Naive thymus-derived CD4-positive, alpha-beta T cell (primary cell): ENCODE measurements at regions not wholly inside any gene's neighbourhood (a gene's known extent, or its start where the extent isn't known, plus 50 kb on each side); places are given as distances from the start of the nearest gene placed in this dataset.
"Not testable (repeated sequence)": the region's sequence is repeated elsewhere in the genome, so short reads cannot be mapped to it uniquely, and the experiment has no call there.

Source experiments
- ATAC-seq: fragments of 150-1000 bp; cut with Tn5 transposase; 2 replicates; pipeline ENCODE4 v1.10.0; 2021; ENCODE audit warnings: mild to moderate bottlenecking, moderate library complexity
- CTCF ChIA-PET: fragments of 350-600 bp; sonication (Branson Sonifier 250); formaldehyde crosslinking; loops from one replicate; lab custom pipeline; 2021; ENCODE audit warnings: antibody characterized with exemption; lab: Charles Lee
- POLR2A ChIA-PET: fragments of 350-600 bp; sonication (Branson Sonifier 250); formaldehyde crosslinking; loops from one replicate; lab custom pipeline; 2021; ENCODE audit warnings: antibody characterized with exemption, inconsistent platforms; lab: Charles Lee
- DNase-seq, 9 donors: peaks; one replicate each; pipeline versions ENCODE4 v3.0.0 to v3.0.0-alpha.2; 2020 to 2022; ENCODE audit warnings: mixed read lengths in 1 of 9
- H3K27ac ChIP-seq: one replicate; pipeline ENCODE4 v1.7.0; 2013; ENCODE audit warnings: mild to moderate bottlenecking, low read depth, low read length, moderate library complexity
- H3K27me3 ChIP-seq, 2 donors: one replicate each; pipeline ENCODE4 v1.7.0; 2013; ENCODE audit warnings: low read length in 2 of 2, mild to moderate bottlenecking in 2 of 2, moderate library complexity in 2 of 2; ENCODE audit not compliant: control insufficient read depth in 2 of 2, insufficient read depth in 2 of 2
- H3K36me3 ChIP-seq, 3 experiments: 1 replicate in 2 of 3; 2 replicates in 1 of 3; pipeline ENCODE4 v1.7.0; 2013; ENCODE audit warnings: low read length in 3 of 3, mild to moderate bottlenecking in 3 of 3, moderate library complexity in 1 of 3; ENCODE audit not compliant: insufficient read depth in 3 of 3, control insufficient read depth in 2 of 3
- H3K4me1 ChIP-seq, 2 donors: one replicate each; pipeline ENCODE4 v1.7.0; 2013; ENCODE audit warnings: low read length in 2 of 2, mild to moderate bottlenecking in 2 of 2, moderate library complexity in 1 of 2; ENCODE audit not compliant: control insufficient read depth in 2 of 2, insufficient read depth in 2 of 2
- H3K4me3 ChIP-seq: 2 replicates; pipeline ENCODE4 v1.7.0; 2013; ENCODE audit warnings: mild to moderate bottlenecking, low read length
- H3K9me3 ChIP-seq, 3 experiments: 1 replicate in 2 of 3; 2 replicates in 1 of 3; pipeline ENCODE4 v1.7.0; 2013; ENCODE audit warnings: low read length in 3 of 3; ENCODE audit not compliant: control insufficient read depth in 2 of 3
- H3K27ac Mint-ChIP-seq, 9 donors: one replicate each; pipeline ENCODE4 v1.8.0; 2020 to 2022; ENCODE audit warnings: mixed read lengths in 9 of 9, mild to moderate bottlenecking in 8 of 9, moderate library complexity in 5 of 9, inconsistent platforms in 2 of 9
- H3K27me3 Mint-ChIP-seq, 5 donors: one replicate each; pipeline ENCODE4 v1.8.0; 2021 to 2022; ENCODE audit warnings: mixed read lengths in 5 of 5, mild to moderate bottlenecking in 1 of 5
- H3K36me3 Mint-ChIP-seq, 5 donors: one replicate each; pipeline ENCODE4 v1.8.0; 2020 to 2022; ENCODE audit warnings: mixed read lengths in 5 of 5, mild to moderate bottlenecking in 3 of 5, inconsistent platforms in 1 of 5
- H3K4me1 Mint-ChIP-seq, 7 donors: one replicate each; pipeline ENCODE4 v1.8.0; 2020 to 2022; ENCODE audit warnings: mixed read lengths in 7 of 7, mild to moderate bottlenecking in 3 of 7, inconsistent platforms in 1 of 7
- H3K4me3 Mint-ChIP-seq, 10 donors: one replicate each; pipeline ENCODE4 v1.8.0; 2020 to 2022; ENCODE audit warnings: mild to moderate bottlenecking in 10 of 10, mixed read lengths in 10 of 10, moderate library complexity in 6 of 10, inconsistent platforms in 2 of 10
- H3K9me3 Mint-ChIP-seq, 11 donors: one replicate each; pipeline ENCODE4 v1.8.0; 2020 to 2022; ENCODE audit warnings: mixed read lengths in 11 of 11, mild to moderate bottlenecking in 4 of 11, inconsistent platforms in 1 of 11, moderate library complexity in 1 of 11
- intact Hi-C, 2 donors: fragments of 100-400 bp; cut with micrococcal nuclease; formaldehyde crosslinking; loops; one replicate each; pipeline ENCODE4 v1.15.1; 2023

GRCh38 chr5:122608222-122608621 is 166.7 kb upstream of the SNX2 start:
- no peak overlapping the region for H3K27ac ChIP-seq
- H3K4me3 Mint-ChIP-seq = no peak overlapping the region
- H3K4me3 ChIP-seq = no peak overlapping the region
- ChIA-PET POLR2A (no interaction called here), CTCF (interaction anchor here (0.7 kb wide), 1 partner anchor 94 kb away, joined by 4 read pairs; no protein-coding TSS in a partner anchor)
- peaks cover 0 to 17% (median 3%) of the 10 kb centered on the region in 5 donors for H3K27me3 Mint-ChIP-seq
- no peaks in the 10 kb centered on the region for H3K27me3 ChIP-seq
- DNase-seq = no peak
- no peaks in the 10 kb centered on the region for H3K36me3 ChIP-seq
- no peaks in the 10 kb centered on the region for H3K36me3 Mint-ChIP-seq
- H3K9me3 Mint-ChIP-seq = peaks cover 0 to 5% (median 0%) of the 10 kb centered on the region in 11 donors
- no peak overlapping the region for H3K27ac Mint-ChIP-seq
- intact Hi-C loops = no loop called here
- H3K9me3 ChIP-seq = no peaks in the 10 kb centered on the region
- no peak for ATAC-seq
- H3K4me1 ChIP-seq = no peaks in the 10 kb centered on the region
- H3K4me1 Mint-ChIP-seq = peaks cover 0 to 1% (median 0%) of the 10 kb centered on the region in 7 donors

- Mint-ChIP-seq H3K27ac (no peak overlapping the region), H3K4me1 (no peaks in the 10 kb centered on the region), H3K27me3 (peaks cover 0 to 7% (median 0%) of the 10 kb centered on the region in 5 donors), H3K4me3 (no peak overlapping the region), H3K36me3 (no peaks in the 10 kb centered on the region), H3K9me3 (peaks cover 0 to 5% (median 0%) of the 10 kb centered on the region in 11 donors)
- H3K36me3 ChIP-seq = no peaks in the 10 kb centered on the region
- CTCF ChIA-PET = no interaction called here
- H3K4me3 ChIP-seq = no peak overlapping the region
- DNase-seq (no peak), ATAC-seq (no peak)
- no peak overlapping the region for H3K27ac ChIP-seq
- no peaks in the 10 kb centered on the region for H3K9me3 ChIP-seq
- POLR2A ChIA-PET = no interaction called here
- no peaks in the 10 kb centered on the region for H3K27me3 ChIP-seq
- intact Hi-C loops = no loop called here
- no peaks in the 10 kb centered on the region for H3K4me1 ChIP-seq
These were observed 163.5 kb upstream of the SNX2 start for GRCh38 chr5:122611406-122611805.

- no peaks in the 10 kb centered on the region for H3K27me3 ChIP-seq
These were observed 162.0 kb upstream of the SNX2 start for GRCh38 chr5:122612901-122613300.

GRCh38 chr5:122615146-122615545 is 159.7 kb upstream of the SNX2 start:
- Mint-ChIP-seq H3K4me3 (no peak overlapping the region), H3K9me3 (peaks cover 0 to 2% (median 0%) of the 10 kb centered on the region in 11 donors), H3K27ac (no peak overlapping the region), H3K36me3 (no peaks in the 10 kb centered on the region), H3K27me3 (no peaks in the 10 kb centered on the region), H3K4me1 (no peaks in the 10 kb centered on the region)
- H3K4me3 ChIP-seq = no peak overlapping the region
- H3K9me3 ChIP-seq = no peaks in the 10 kb centered on the region
- no peaks in the 10 kb centered on the region for H3K27me3 ChIP-seq
- ChIA-PET CTCF (no interaction called here), POLR2A (no interaction called here)
- H3K27ac ChIP-seq = no peak overlapping the region
- no peaks in the 10 kb centered on the region for H3K4me1 ChIP-seq
- intact Hi-C loops = no loop called here
- H3K36me3 ChIP-seq = no peaks in the 10 kb centered on the region
- DNase-seq = no peak
- no peak for ATAC-seq

More at GRCh38 chr5:122612901-122613300, 162.0 kb upstream of the SNX2 start:
- H3K36me3 ChIP-seq = no peaks in the 10 kb centered on the region
- H3K9me3 ChIP-seq = no peaks in the 10 kb centered on the region
- no peak overlapping the region for H3K27ac Mint-ChIP-seq
- H3K36me3 Mint-ChIP-seq = no peaks in the 10 kb centered on the region
- no peak overlapping the region for H3K4me3 ChIP-seq
- ChIA-PET POLR2A (no interaction called here), CTCF (no interaction called here)
- intact Hi-C loops = no loop called here
- H3K27ac ChIP-seq = no peak overlapping the region
- DNase-seq = no peak
- no peaks in the 10 kb centered on the region for H3K4me1 ChIP-seq
- H3K4me3 Mint-ChIP-seq = no peak overlapping the region
- ATAC-seq = no peak
- peaks cover 0 to 5% (median 0%) of the 10 kb centered on the region in 11 donors for H3K9me3 Mint-ChIP-seq
- no peaks in the 10 kb centered on the region for H3K4me1 Mint-ChIP-seq
- peaks cover 0 to 5% (median 0%) of the 10 kb centered on the region in 5 donors for H3K27me3 Mint-ChIP-seq

GRCh38 chr5:122615832-122616231 is 159.0 kb upstream of the SNX2 start:
- H3K36me3 Mint-ChIP-seq = no peaks in the 10 kb centered on the region
- ChIA-PET POLR2A (no interaction called here), CTCF (no interaction called here)
- H3K4me1 Mint-ChIP-seq = no peaks in the 10 kb centered on the region
- intact Hi-C loops = no loop called here
- H3K27me3 Mint-ChIP-seq = no peaks in the 10 kb centered on the region
- H3K27me3 ChIP-seq = no peaks in the 10 kb centered on the region
- H3K4me3 ChIP-seq = no peak overlapping the region
- H3K36me3 ChIP-seq = no peaks in the 10 kb centered on the region
- H3K27ac Mint-ChIP-seq = no peak overlapping the region
- ATAC-seq (no peak), DNase-seq (no peak)
- H3K4me3 Mint-ChIP-seq = no peak overlapping the region
- H3K9me3 Mint-ChIP-seq = peaks cover 0 to 2% (median 0%) of the 10 kb centered on the region in 11 donors
- no peaks in the 10 kb centered on the region for H3K4me1 ChIP-seq
- H3K9me3 ChIP-seq = no peaks in the 10 kb centered on the region
- H3K27ac ChIP-seq = no peak overlapping the region

- H3K4me1 Mint-ChIP-seq, H3K27ac Mint-ChIP-seq, H3K27me3 Mint-ChIP-seq, H3K9me3 ChIP-seq, DNase-seq, H3K36me3 ChIP-seq, H3K27ac ChIP-seq, CTCF ChIA-PET, H3K4me1 ChIP-seq, H3K27me3 ChIP-seq, H3K4me3 ChIP-seq, intact Hi-C loops, H3K9me3 Mint-ChIP-seq, ATAC-seq, H3K4me3 Mint-ChIP-seq, H3K36me3 Mint-ChIP-seq, POLR2A ChIA-PET: not testable (repeated sequence)
These were observed 156.8 kb upstream of the SNX2 start for GRCh38 chr5:122618046-122618445.

GRCh38 chr5:122620768-122621167 is 154.1 kb upstream of the SNX2 start:
- ATAC-seq, H3K4me1 ChIP-seq, H3K36me3 ChIP-seq, H3K4me3 ChIP-seq, POLR2A ChIA-PET, CTCF ChIA-PET, H3K9me3 Mint-ChIP-seq, H3K27me3 Mint-ChIP-seq, H3K4me1 Mint-ChIP-seq, H3K4me3 Mint-ChIP-seq, H3K27me3 ChIP-seq, H3K9me3 ChIP-seq, intact Hi-C loops, DNase-seq, H3K27ac ChIP-seq, H3K36me3 Mint-ChIP-seq, H3K27ac Mint-ChIP-seq: not testable (repeated sequence)
